ENCODE measurements at regions not wholly inside any gene's neighbourhood (a gene's known extent, or its start where the extent isn't known, plus 50 kb on each side); places are given as distances from the start of the nearest gene placed in this dataset.
A peak's percentile ranks its signal among the peaks of the same experiment; 100 is the strongest.
"Not testable (repeated sequence)": the region's sequence is repeated elsewhere in the genome, so short reads cannot be mapped to it uniquely, and the experiment has no call there.

DNA sequence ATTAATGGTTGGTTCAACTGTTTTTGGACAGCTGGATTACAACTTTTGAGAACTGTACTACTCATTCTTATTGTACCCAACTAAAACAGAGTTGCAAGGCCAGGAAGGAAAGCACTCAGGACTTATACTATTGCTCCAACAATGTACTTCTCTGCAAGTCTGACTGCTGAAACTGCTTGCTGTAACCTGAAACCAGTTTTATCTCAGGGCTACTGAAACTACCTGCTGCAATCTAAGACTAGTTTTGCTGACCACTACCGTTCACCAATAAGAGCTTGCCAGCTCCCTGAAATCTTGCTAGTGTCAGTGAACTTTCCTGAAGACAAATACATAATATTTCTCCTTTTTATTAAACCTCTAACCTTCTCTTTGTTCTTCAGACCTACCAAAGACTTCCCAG lies 157.3 kb downstream of the CDCA7 start:
- ChIA-PET CTCF (no interaction called here), POLR2A (ENCODE audit: low non-redundant PET) (no interaction called here)
- no peak for DNase-seq (ENCODE audit: low spot score)
- no peak for TF ChIP-seq CTCF (conservative IDR thresholded peaks at IDR 0.05; ENCODE audit: low read depth)
- no peak overlapping the region for H3K27ac ChIP-seq

GRCh38 chr2:173513107-173513727 lies 158.5 kb downstream of the CDCA7 start:
- no peak for DNase-seq (ENCODE audit: low spot score)
- no peak for TF ChIP-seq CTCF (conservative IDR thresholded peaks at IDR 0.05; ENCODE audit: low read depth)
- H3K27ac ChIP-seq: no peak overlapping the region
- CTCF ChIA-PET: no interaction called here
- POLR2A ChIA-PET (ENCODE audit: low non-redundant PET): no interaction called here

- no peak for DNase-seq (ENCODE audit: low spot score)
- no peak for TF ChIP-seq CTCF (conservative IDR thresholded peaks at IDR 0.05; ENCODE audit: low read depth)
- H3K27ac ChIP-seq: no peak overlapping the region
- CTCF ChIA-PET: no interaction called here
- POLR2A ChIA-PET (ENCODE audit: low non-redundant PET): no interaction called here
Observed at GRCh38 chr2:173520918-173521317, 166.2 kb downstream of the CDCA7 start.

- peak; percentile 68 for DNase-seq (ENCODE audit: low spot score)
- H3K27ac ChIP-seq: no peak overlapping the region
- no peak for TF ChIP-seq CTCF (conservative IDR thresholded peaks at IDR 0.05; ENCODE audit: low read depth)
- ChIA-PET POLR2A (ENCODE audit: low non-redundant PET) (no interaction called here), CTCF (no interaction called here)
Observed at GRCh38 chr2:173521450-173522192, 166.9 kb downstream of the CDCA7 start.

DNA sequence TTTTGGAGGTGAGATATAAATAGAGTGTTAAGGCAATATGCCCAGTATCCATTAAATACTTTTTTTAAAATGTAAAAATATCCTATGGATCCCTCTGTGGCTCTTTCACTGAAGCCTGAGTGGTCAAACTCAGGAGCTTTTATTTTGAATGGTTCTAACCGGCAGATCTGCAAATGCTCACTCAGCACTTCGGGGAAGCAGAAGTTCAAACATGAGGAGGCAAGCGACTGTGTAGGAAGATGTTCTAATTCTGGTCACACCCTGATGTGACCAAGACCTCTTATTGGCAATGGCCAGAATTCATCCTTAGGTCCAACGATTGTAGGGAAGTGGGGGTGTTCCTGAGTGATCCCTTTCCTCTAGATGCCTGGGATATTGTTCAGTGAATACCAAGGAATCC lies 168.8 kb downstream of the CDCA7 start:
- ChIA-PET CTCF (no interaction called here), POLR2A (ENCODE audit: low non-redundant PET) (no interaction called here)
- no peak for DNase-seq (ENCODE audit: low spot score)
- no peak overlapping the region for H3K27ac ChIP-seq
- TF ChIP-seq CTCF (conservative IDR thresholded peaks at IDR 0.05; ENCODE audit: low read depth): no peak

- CTCF ChIA-PET: no interaction called here
- POLR2A ChIA-PET (ENCODE audit: low non-redundant PET): no interaction called here
Observed at GRCh38 chr2:173524256-173524955, 169.7 kb downstream of the CDCA7 start.

GRCh38 chr2:173532732-173533531 lies 178.3 kb downstream of the CDCA7 start:
- POLR2A ChIA-PET (ENCODE audit: low non-redundant PET): not testable (repeated sequence)
- CTCF ChIA-PET: interaction anchor here (0.5 kb wide), 1 partner anchor 51 kb away, joined by 3 read pairs; no protein-coding TSS in a partner anchor
- peak overlapping the region; percentile 86 for H3K27ac ChIP-seq

More at GRCh38 chr2:173524256-173524955, 169.7 kb downstream of the CDCA7 start:
- TF ChIP-seq CTCF (conservative IDR thresholded peaks at IDR 0.05; ENCODE audit: low read depth): no peak
- no peak overlapping the region for H3K27ac ChIP-seq
- DNase-seq (ENCODE audit: low spot score): no peak

More at GRCh38 chr2:173532732-173533531, 178.3 kb downstream of the CDCA7 start:
- DNase-seq (ENCODE audit: low spot score): not testable (repeated sequence)
